CD4-positive, alpha-beta T cell (primary cell): ENCODE measurements at regions not wholly inside any gene's neighbourhood (a gene's known extent, or its start where the extent isn't known, plus 50 kb on each side); places are given as distances from the start of the nearest gene placed in this dataset.

Experiments used
- ATAC-seq: fragments of 200-7000 bp; cut with Tn5 transposase; one replicate; pipeline ENCODE4 v1.10.0; 2022; ENCODE audit warnings: mild to moderate bottlenecking; ENCODE audit not compliant: poor library complexity
- CTCF ChIA-PET: fragments of 350-600 bp; sonication (Branson Sonifier 250); formaldehyde crosslinking; loops from one replicate; lab custom pipeline; 2021; ENCODE audit warnings: antibody characterized with exemption, inconsistent platforms; lab: Charles Lee
- POLR2A ChIA-PET: fragments of 350-600 bp; sonication (Branson Sonifier 250); formaldehyde crosslinking; loops from one replicate; lab custom pipeline; 2021; ENCODE audit warnings: antibody characterized with exemption, inconsistent platforms; lab: Charles Lee
- DNase-seq, 14 experiments: peaks; one replicate each; pipeline ENCODE4 v3.0.0-alpha.2; 2013 to 2020; ENCODE audit warnings: mixed read lengths in 2 of 14
- H3K27ac ChIP-seq, 2 donors: one replicate each; pipeline versions ENCODE4 v1.5.1 to v1.7.0; 2013; ENCODE audit warnings: low read length in 2 of 2, low read depth in 1 of 2, mild to moderate bottlenecking in 1 of 2
- H3K27me3 ChIP-seq, 2 experiments: 1 replicate in 1 of 2; 2 replicates in 1 of 2; pipeline versions ENCODE4 v1.6.1 to v1.7.0; 2013; ENCODE audit warnings: low read length in 2 of 2, control low read depth in 1 of 2, mild to moderate bottlenecking in 1 of 2, moderate library complexity in 1 of 2; ENCODE audit not compliant: insufficient read depth in 2 of 2, control insufficient read depth in 1 of 2
- H3K36me3 ChIP-seq: one replicate; pipeline ENCODE4 v1.6.1; 2013; ENCODE audit warnings: low read length, control low read depth; ENCODE audit not compliant: insufficient read depth
- H3K4me1 ChIP-seq: one replicate; pipeline ENCODE4 v1.6.1; 2013; ENCODE audit warnings: low read length, control low read depth; ENCODE audit not compliant: insufficient read depth
- H3K4me3 ChIP-seq: one replicate; pipeline ENCODE4 v1.5.1; 2013; ENCODE audit warnings: mild to moderate bottlenecking, low read length, moderate library complexity
- H3K9me3 ChIP-seq, 2 experiments: 1 replicate in 1 of 2; 2 replicates in 1 of 2; pipeline versions ENCODE4 v1.6.1 to v1.7.0; 2013; ENCODE audit warnings: low read length in 2 of 2, mild to moderate bottlenecking in 2 of 2, control low read depth in 1 of 2, moderate library complexity in 1 of 2; ENCODE audit not compliant: control insufficient read depth in 1 of 2, insufficient read depth in 1 of 2
- H3K27ac Mint-ChIP-seq: one replicate; pipeline ENCODE4 v1.8.0; 2020; ENCODE audit warnings: mixed read lengths
- H3K27me3 Mint-ChIP-seq: one replicate; pipeline ENCODE4 v1.8.0; 2021; ENCODE audit warnings: mixed read lengths
- H3K36me3 Mint-ChIP-seq: one replicate; pipeline ENCODE4 v1.8.0; 2021; ENCODE audit warnings: low read depth, mixed read lengths
- H3K4me1 Mint-ChIP-seq: one replicate; pipeline ENCODE4 v1.8.0; 2021; ENCODE audit warnings: low read depth, mixed read lengths
- H3K4me3 Mint-ChIP-seq: one replicate; pipeline ENCODE4 v1.8.0; 2020; ENCODE audit warnings: mild to moderate bottlenecking, mixed read lengths
- H3K9me3 Mint-ChIP-seq: one replicate; pipeline ENCODE4 v1.8.0; 2020; ENCODE audit warnings: mixed read lengths
- intact Hi-C, 2 experiments: fragments of 100-400 bp; cut with DNase I in 1 of 2; cut with micrococcal nuclease in 1 of 2; formaldehyde crosslinking; loops; one replicate each; pipeline versions ENCODE4 v1.15.1 to v1.9.0; 2023 to 2025; cut with DNase I, micrococcal nuclease
- TF ChIP-seq, protein P1 (sequence below): fragments of 200-600 bp; IDR thresholded peaks from one replicate; pipeline ENCODE4 v1.8.0; 2022; ENCODE audit warnings: antibody characterized with exemption, mild to moderate bottlenecking

DNA sequence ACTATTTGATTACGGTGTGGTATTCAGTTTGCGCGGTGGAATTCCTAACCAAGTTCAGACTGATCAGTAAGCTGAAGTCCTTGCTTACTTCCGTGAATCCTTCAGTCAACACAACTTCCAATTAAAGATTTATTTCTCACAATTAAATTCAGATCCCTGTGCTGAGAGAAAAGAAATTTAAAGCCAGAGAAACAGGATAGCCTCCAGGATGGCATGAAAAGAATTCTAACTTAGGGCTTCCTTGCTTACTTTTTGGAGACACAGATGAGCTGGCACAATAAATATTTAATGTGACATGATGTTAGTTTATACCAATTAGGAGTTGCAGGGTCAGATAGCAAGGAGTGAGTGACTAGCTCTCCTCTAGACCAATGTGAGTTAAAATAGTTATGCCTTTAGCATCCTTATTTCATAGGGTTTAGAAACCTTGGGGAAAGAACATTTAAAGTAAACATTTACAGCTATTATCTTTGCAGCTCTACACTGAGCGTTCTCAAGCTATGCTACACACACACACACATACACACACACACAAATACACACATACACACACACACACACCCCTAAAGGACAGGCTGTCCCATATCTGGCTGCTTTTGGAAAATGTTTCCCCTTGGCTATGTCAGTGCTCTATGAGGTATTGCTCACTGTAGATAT, 151.0 kb downstream of the TRIB2 start:
- peaks cover 11% of the 10 kb centered on the region for H3K36me3 Mint-ChIP-seq
- ChIA-PET CTCF (interaction anchor here (1.3 kb wide), 1 partner anchor 17 kb away, joined by 3 read pairs; no protein-coding TSS in a partner anchor), POLR2A (interaction anchor here (1.1 kb wide), 1 partner anchor 11 kb away, joined by 4 read pairs; no protein-coding TSS in a partner anchor)
- no peaks in the 10 kb centered on the region for H3K4me1 Mint-ChIP-seq
- TF ChIP-seq, protein P1, sequence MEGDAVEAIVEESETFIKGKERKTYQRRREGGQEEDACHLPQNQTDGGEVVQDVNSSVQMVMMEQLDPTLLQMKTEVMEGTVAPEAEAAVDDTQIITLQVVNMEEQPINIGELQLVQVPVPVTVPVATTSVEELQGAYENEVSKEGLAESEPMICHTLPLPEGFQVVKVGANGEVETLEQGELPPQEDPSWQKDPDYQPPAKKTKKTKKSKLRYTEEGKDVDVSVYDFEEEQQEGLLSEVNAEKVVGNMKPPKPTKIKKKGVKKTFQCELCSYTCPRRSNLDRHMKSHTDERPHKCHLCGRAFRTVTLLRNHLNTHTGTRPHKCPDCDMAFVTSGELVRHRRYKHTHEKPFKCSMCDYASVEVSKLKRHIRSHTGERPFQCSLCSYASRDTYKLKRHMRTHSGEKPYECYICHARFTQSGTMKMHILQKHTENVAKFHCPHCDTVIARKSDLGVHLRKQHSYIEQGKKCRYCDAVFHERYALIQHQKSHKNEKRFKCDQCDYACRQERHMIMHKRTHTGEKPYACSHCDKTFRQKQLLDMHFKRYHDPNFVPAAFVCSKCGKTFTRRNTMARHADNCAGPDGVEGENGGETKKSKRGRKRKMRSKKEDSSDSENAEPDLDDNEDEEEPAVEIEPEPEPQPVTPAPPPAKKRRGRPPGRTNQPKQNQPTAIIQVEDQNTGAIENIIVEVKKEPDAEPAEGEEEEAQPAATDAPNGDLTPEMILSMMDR: no peak
- no peak for DNase-seq
- H3K4me3 Mint-ChIP-seq: no peak overlapping the region
- Histone ChIP-seq H3K4me1 (no peaks in the 10 kb centered on the region), H3K36me3 (no peaks in the 10 kb centered on the region), H3K9me3 (peaks cover 4 to 21% of the 10 kb centered on the region in 2 experiments), H3K27ac (no peak overlapping the region), H3K4me3 (no peak overlapping the region), H3K27me3 (no peaks in the 10 kb centered on the region)
- no peak overlapping the region for H3K27ac Mint-ChIP-seq
- intact Hi-C loops: no loop called here
- peaks cover 5% of the 10 kb centered on the region for H3K27me3 Mint-ChIP-seq
- H3K9me3 Mint-ChIP-seq: peaks cover 12% of the 10 kb centered on the region
- no peak for ATAC-seq

DNA sequence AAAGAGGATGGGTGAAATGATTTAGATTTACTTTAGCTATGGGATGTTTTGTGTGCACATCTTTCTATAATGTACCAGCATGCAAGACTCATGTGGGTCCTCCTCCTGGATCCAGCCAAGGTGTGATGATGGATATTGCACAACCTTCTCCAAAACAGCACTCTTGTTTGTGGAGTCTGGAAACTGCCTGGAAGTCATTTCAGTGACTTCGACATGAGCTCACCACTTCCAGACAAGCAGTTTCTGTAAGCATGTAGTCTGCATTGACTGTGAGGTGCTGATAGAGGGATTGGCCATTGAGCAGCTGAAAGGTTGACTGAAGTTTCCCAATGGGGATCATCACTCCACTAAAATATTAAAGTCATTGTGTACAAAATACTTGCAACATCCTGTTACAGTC, 154.0 kb downstream of the TRIB2 start:
- peaks cover 2% of the 10 kb centered on the region for H3K36me3 Mint-ChIP-seq
- TF ChIP-seq, protein P1: no peak
- Histone ChIP-seq H3K27me3 (peaks cover 0 to 3% of the 10 kb centered on the region in 2 experiments), H3K4me3 (no peak overlapping the region), H3K27ac (no peak overlapping the region), H3K9me3 (no peaks in the 10 kb centered on the region), H3K4me1 (no peaks in the 10 kb centered on the region), H3K36me3 (no peaks in the 10 kb centered on the region)
- no peak for DNase-seq
- H3K27me3 Mint-ChIP-seq: peaks cover 10% of the 10 kb centered on the region
- no peaks in the 10 kb centered on the region for H3K9me3 Mint-ChIP-seq
- intact Hi-C loops: loop anchor here in 1 of 2 experiments (5.0 kb wide), 1 partner anchor 37 kb away; no protein-coding TSS in a partner anchor
- no peak for ATAC-seq
- POLR2A ChIA-PET: no interaction called here
- CTCF ChIA-PET: no interaction called here
- no peaks in the 10 kb centered on the region for H3K4me1 Mint-ChIP-seq
- H3K27ac Mint-ChIP-seq: no peak overlapping the region
- no peak overlapping the region for H3K4me3 Mint-ChIP-seq

DNA sequence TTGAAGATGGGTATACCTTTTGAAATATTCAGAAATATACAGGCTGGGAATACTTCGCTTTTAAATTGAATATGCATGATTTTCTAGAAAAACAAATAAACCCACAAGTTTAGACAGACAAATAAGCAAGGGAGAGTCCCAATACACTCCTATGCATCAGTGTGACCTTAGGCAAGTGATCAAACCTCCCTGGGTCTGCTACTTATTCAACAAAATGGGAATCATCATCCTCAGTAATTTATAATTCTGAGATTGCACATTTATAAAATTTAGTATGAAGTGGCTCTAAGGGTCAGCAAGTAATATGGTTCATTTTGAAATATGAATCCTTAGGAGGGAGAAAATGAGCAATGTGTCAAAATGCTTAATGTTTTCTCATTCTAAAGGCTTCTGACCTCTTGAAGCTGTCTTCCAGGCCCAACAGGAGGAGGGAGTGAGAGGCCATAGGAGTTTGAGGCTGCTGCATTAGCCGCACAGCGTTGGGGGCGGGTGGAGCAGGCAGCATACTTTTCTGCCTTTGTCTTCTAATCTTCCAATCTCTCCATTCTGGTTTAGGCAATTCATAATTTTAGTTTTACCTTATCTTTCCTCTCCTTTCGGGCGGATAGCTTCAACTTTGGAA, 155.1 kb downstream of the TRIB2 start:
- ATAC-seq (no peak), DNase-seq (no peak)
- no peaks in the 10 kb centered on the region for H3K4me1 ChIP-seq
- ChIA-PET POLR2A (no interaction called here), CTCF (no interaction called here)
- H3K4me3 ChIP-seq: no peak overlapping the region
- H3K9me3 Mint-ChIP-seq: no peaks in the 10 kb centered on the region
- TF ChIP-seq, protein P1: no peak
- intact Hi-C loops: loop anchor here in 1 of 2 experiments (5.0 kb wide), 1 partner anchor 35 kb away; no protein-coding TSS in a partner anchor
- H3K27me3 ChIP-seq: peaks cover 0 to 3% of the 10 kb centered on the region in 2 experiments
- no peak overlapping the region for H3K27ac ChIP-seq
- H3K4me1 Mint-ChIP-seq: no peaks in the 10 kb centered on the region
- H3K27ac Mint-ChIP-seq: no peak overlapping the region
- no peaks in the 10 kb centered on the region for H3K36me3 ChIP-seq
- H3K36me3 Mint-ChIP-seq: no peaks in the 10 kb centered on the region
- no peak overlapping the region for H3K4me3 Mint-ChIP-seq
- H3K9me3 ChIP-seq: no peaks in the 10 kb centered on the region
- peaks cover 10% of the 10 kb centered on the region for H3K27me3 Mint-ChIP-seq
